Endothelial cell of umbilical vein (primary cell): ENCODE measurements at regions not wholly inside any gene's neighbourhood (a gene's known extent, or its start where the extent isn't known, plus 50 kb on each side); places are given as distances from the start of the nearest gene placed in this dataset.

Source experiments
- BruUV-seq: library from RNA; stranded (reverse); fragments of 400-500 nt; replicated peaks from 2 replicates; lab custom pipeline; 2021; lab: Mats Ljungman, UMichigan
- CTCF ChIA-PET: fragments of 300-600, 350-600 bp; sonication (Branson Sonifier 250); formaldehyde crosslinking; loops from one replicate; lab custom pipeline; 2021; ENCODE audit warnings: antibody characterized with exemption, inconsistent platforms; lab: Charles Lee
- POLR2A ChIA-PET: fragments of 300-600, 350-600 bp; sonication (Branson Sonifier 250); formaldehyde crosslinking; loops from one replicate; lab custom pipeline; 2021; ENCODE audit warnings: antibody characterized with exemption, inconsistent platforms; lab: Charles Lee
- DNase-seq: peaks from one replicate; pipeline ENCODE4 v3.0.0-alpha.2; 2011; ENCODE audit warnings: low read depth, low spot score
- FAIRE-seq: peaks from 2 replicates; lab custom pipeline; 2011; peaks lifted over from hg19 to GRCh38; lab: Jason Lieb, UNC
- H2AFZ ChIP-seq: 2 replicates; pipeline ENCODE4 v1.6.0; 2012; ENCODE audit warnings: low read depth, low read length, control low read depth, inconsistent platforms
- H3K27ac ChIP-seq: 2 replicates; pipeline ENCODE4 v1.5.1; 2011; ENCODE audit warnings: low read depth, mild to moderate bottlenecking, control low read depth, low read length, moderate library complexity; ENCODE audit not compliant: insufficient read depth
- H3K27me3 ChIP-seq, 2 experiments: 2 replicates each; pipeline versions ENCODE4 v1.6.0 to v1.6.1; 2011; ENCODE audit warnings: low read length in 2 of 2, mixed read lengths in 1 of 2; ENCODE audit not compliant: control insufficient read depth in 2 of 2, insufficient read depth in 2 of 2
- H3K36me3 ChIP-seq, 2 experiments: 2 replicates in 1 of 2; 3 replicates in 1 of 2; pipeline ENCODE4 v1.5.1; 2011; ENCODE audit warnings: low read length in 2 of 2, mild to moderate bottlenecking in 1 of 2, moderate library complexity in 1 of 2; ENCODE audit not compliant: control insufficient read depth in 2 of 2, insufficient read depth in 2 of 2; ENCODE audit errors: extremely low read depth in 1 of 2
- H3K4me1 ChIP-seq: 3 replicates; pipeline ENCODE4 v1.5.1; 2011; ENCODE audit warnings: mild to moderate bottlenecking, low read length; ENCODE audit not compliant: control insufficient read depth, insufficient read depth; ENCODE audit errors: extremely low read depth
- H3K4me2 ChIP-seq: 2 replicates; pipeline ENCODE4 v1.6.1; 2011; ENCODE audit warnings: low read length, control low read depth, mixed read lengths; ENCODE audit not compliant: insufficient read depth
- H3K4me3 ChIP-seq, 3 experiments: fragments of 200-600 bp in 1 of 3; sonication (generic), shearing (Covaris generic) in 1 of 3; replicated peaks in 1 of 3; 2 replicates each; pipeline ENCODE4 v1.5.1; 2011 to 2016; ENCODE audit warnings: control low read depth in 3 of 3, low read length in 3 of 3, mild to moderate bottlenecking in 2 of 3, inconsistent platforms in 1 of 3, low read depth in 1 of 3, moderate library complexity in 1 of 3; ENCODE audit not compliant: insufficient read depth in 1 of 3
- H3K79me2 ChIP-seq: 2 replicates; pipeline ENCODE4 v1.6.0; 2012; ENCODE audit warnings: low read length, inconsistent platforms; ENCODE audit not compliant: control insufficient read depth, insufficient read depth
- H3K9ac ChIP-seq: replicated peaks from 2 replicates; pipeline ENCODE3; 2011; ENCODE audit warnings: low read length, control low read depth; ENCODE audit not compliant: insufficient read depth; ENCODE audit errors: extremely low read depth
- H3K9me1 ChIP-seq: replicated peaks from 3 replicates; pipeline ENCODE4 v1.6.0; 2011; ENCODE audit warnings: mild to moderate bottlenecking, low read length; ENCODE audit not compliant: control insufficient read depth, insufficient read depth; ENCODE audit errors: extremely low read depth
- H3K9me3 ChIP-seq: replicated peaks from 2 replicates; pipeline ENCODE4 v1.5.1; 2012; ENCODE audit warnings: low read length, inconsistent platforms; ENCODE audit not compliant: control insufficient read depth, insufficient read depth
- H4K20me1 ChIP-seq: replicated peaks from 2 replicates; pipeline ENCODE3; 2011; ENCODE audit warnings: mild to moderate bottlenecking, low read length; ENCODE audit not compliant: control insufficient read depth, insufficient read depth; ENCODE audit errors: extremely low read depth
- CTCF ChIP-seq, 2 donors: IDR thresholded peaks; 1 replicate in 1 of 2; 2 replicates in 1 of 2; pipeline ENCODE4 v1.5.1; 2011; ENCODE audit warnings: low read length in 2 of 2, mild to moderate bottlenecking in 2 of 2, moderate library complexity in 2 of 2, control low read depth in 1 of 2, inconsistent platforms in 1 of 2, low read depth in 1 of 2; ENCODE audit not compliant: insufficient read depth in 1 of 2; ENCODE audit errors: extremely low read depth in 1 of 2
- EZH2 ChIP-seq: IDR thresholded peaks from 2 replicates; pipeline ENCODE4 v1.6.1; 2012; ENCODE audit warnings: borderline replicate concordance, low read depth, mild to moderate bottlenecking, moderate library complexity, low read length, inconsistent platforms; ENCODE audit not compliant: severe bottlenecking
- FOS ChIP-seq: IDR thresholded peaks from 2 replicates; pipeline ENCODE4 v1.6.1; 2011; ENCODE audit warnings: mild to moderate bottlenecking, low read length, moderate library complexity, borderline replicate concordance; ENCODE audit not compliant: insufficient read depth
- GATA2 ChIP-seq: IDR thresholded peaks from 2 replicates; pipeline ENCODE4 v1.7.0; 2011; ENCODE audit warnings: low read depth, mild to moderate bottlenecking, moderate library complexity, mixed read lengths, low read length; ENCODE audit not compliant: insufficient read length, insufficient read depth
- JUN ChIP-seq: IDR thresholded peaks from 2 replicates; pipeline ENCODE4 v1.6.1; 2011; ENCODE audit warnings: borderline replicate concordance, low read depth; ENCODE audit not compliant: insufficient read length, insufficient read depth
- MAX ChIP-seq: IDR thresholded peaks from 2 replicates; pipeline ENCODE4 v1.6.1; 2011; ENCODE audit not compliant: insufficient read depth, insufficient read length
- MYC ChIP-seq: IDR thresholded peaks from one replicate; pipeline ENCODE4 v1.6.1; 2011; ENCODE audit warnings: mild to moderate bottlenecking, low read depth, low read length
- POLR2A ChIP-seq: IDR thresholded peaks from 2 replicates; pipeline ENCODE4 v1.6.1; 2012; ENCODE audit warnings: low read depth, mild to moderate bottlenecking, control low read depth, low read length
- POLR2AphosphoS5 ChIP-seq: IDR thresholded peaks from 2 replicates; pipeline ENCODE4 v1.6.1; 2012; ENCODE audit warnings: low read depth, mild to moderate bottlenecking, control low read depth, low read length, moderate library complexity; ENCODE audit not compliant: insufficient read depth
- dilution Hi-C: fragments of 300-500 bp; cut with MboI; formaldehyde crosslinking; loops from one replicate; pipeline ENCODE4 v1.15.0; 2019; ENCODE audit warnings: low sequenced_read_pairs; ENCODE audit not compliant: extremely low pct_ligation_motif_present
- intact Hi-C: fragments of 100-400 bp; cut with micrococcal nuclease; formaldehyde crosslinking; loops from one replicate; pipeline ENCODE4 v1.10.0; 2022

GRCh38 chr4:116143198-116143597, 942.2 kb downstream of the TRAM1L1 start:
- ChIA-PET CTCF (no interaction called here), POLR2A (no interaction called here)
- BruUV-seq, result no TSS peak
- FAIRE-seq, result no peak
- H3K27ac ChIP-seq, result no peak overlapping the region
- no peak overlapping the region for H2AFZ ChIP-seq
- H4K20me1 ChIP-seq, result no peaks in the 10 kb centered on the region
- H3K9me1 ChIP-seq, result no peaks in the 10 kb centered on the region
- H3K36me3 ChIP-seq, result no peaks in the 10 kb centered on the region
- H3K9me3 ChIP-seq, result no peaks in the 10 kb centered on the region
- intact Hi-C loops, result no loop called here
- H3K79me2 ChIP-seq, result no peaks in the 10 kb centered on the region
- H3K27me3 ChIP-seq, result no peaks in the 10 kb centered on the region
- dilution Hi-C loops, result no loop called here
- no peaks in the 10 kb centered on the region for H3K4me1 ChIP-seq
- no peak overlapping the region for H3K4me2 ChIP-seq
- no peak overlapping the region for H3K4me3 ChIP-seq
- DNase-seq, result no peak
- no peak overlapping the region for H3K9ac ChIP-seq
- no peak for TF ChIP-seq MAX
- TF ChIP-seq JUN, result no peak
- TF ChIP-seq POLR2AphosphoS5, result no peak
- no peak for TF ChIP-seq CTCF (IDR thresholded peaks at IDR 0.05; ENCODE audit: extremely low read depth in 1 of 2, insufficient read depth in 1 of 2, low read depth in 1 of 2, low read length in 2 of 2)
- TF ChIP-seq GATA2, result no peak
- no peak for TF ChIP-seq POLR2A
- TF ChIP-seq EZH2, result no peak
- TF ChIP-seq MYC, result no peak
- TF ChIP-seq FOS, result no peak
